ENCODE measurements at regions not wholly inside any gene's neighbourhood (a gene's known extent, or its start where the extent isn't known, plus 50 kb on each side); places are given as distances from the start of the nearest gene placed in this dataset.
A peak's percentile ranks its signal among the peaks of the same experiment; 100 is the strongest.

DNA sequence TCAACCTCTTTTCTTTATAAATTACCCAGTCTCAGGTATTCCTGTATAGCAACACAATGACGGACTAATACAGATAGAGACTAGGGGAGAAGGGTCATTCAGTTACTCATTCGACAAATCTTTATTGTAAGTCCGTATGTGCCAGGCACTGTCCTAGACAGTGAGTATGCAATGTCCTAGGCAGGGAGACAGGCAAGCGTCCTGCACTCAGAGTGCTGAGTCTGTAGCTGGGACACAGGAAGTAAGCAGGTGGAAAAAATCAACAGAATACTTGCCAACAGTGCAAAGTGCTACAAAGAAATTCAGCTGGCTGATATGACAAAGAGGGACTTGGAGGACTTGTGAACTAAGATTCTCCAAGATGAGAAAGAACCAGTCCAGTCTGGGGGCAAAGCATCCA lies 92.2 kb upstream of the ZBTB40 start:
- H2BK15ac ChIP-seq (ENCODE audit: low read depth, poor library complexity, severe bottlenecking): no peak overlapping the region
- no peak overlapping the region for H2BK5ac ChIP-seq (ENCODE audit: low read depth, low read length, poor library complexity, severe bottlenecking)
- no peak overlapping the region for H2BK120ac ChIP-seq (ENCODE audit: low read depth, low read length)
- no peaks in the 10 kb centered on the region for H3K4me1 ChIP-seq (ENCODE audit: control insufficient read depth, insufficient read depth, low read depth, low read length)
- H3K9me3 ChIP-seq (ENCODE audit: control insufficient read depth, low read length): no peaks in the 10 kb centered on the region
- H2BK12ac ChIP-seq (ENCODE audit: low read length in 2 of 2): no peak overlapping the region
- no peak overlapping the region for H3K14ac ChIP-seq (ENCODE audit: low read length in 2 of 2)
- DNase-seq: no peak
- no peak overlapping the region for H4K8ac ChIP-seq (ENCODE audit: low read length)
- no peak overlapping the region for H3K9ac ChIP-seq (ENCODE audit: low read length)
- H3K4me3 ChIP-seq (ENCODE audit: insufficient read depth in 1 of 2, low read depth in 1 of 2, low read length in 2 of 2): no peak overlapping the region
- H3K27ac ChIP-seq (ENCODE audit: low read length, poor library complexity, severe bottlenecking): no peak overlapping the region
- no peak overlapping the region for H2AFZ ChIP-seq (ENCODE audit: low read depth, low read length)
- H2AK5ac ChIP-seq (ENCODE audit: low read length, severe bottlenecking): no peak overlapping the region
- H3K23ac ChIP-seq (ENCODE audit: low read length in 2 of 2): no peak overlapping the region
- H4K91ac ChIP-seq (ENCODE audit: low read length): no peak overlapping the region
- WGBS: 88% methylated on average over 4 of the region's 4 CpGs
- H3K79me1 ChIP-seq (replicated peaks; ENCODE audit: low read length, poor library complexity, severe bottlenecking): no peaks in the 10 kb centered on the region
- peaks cover 58 to 59% of the 10 kb centered on the region in 2 experiments for H3K27me3 ChIP-seq (ENCODE audit: control insufficient read depth in 1 of 2, insufficient read depth in 1 of 2, low read length in 2 of 2)
- H3K4ac ChIP-seq (ENCODE audit: low read depth in 1 of 2, low read length in 2 of 2): no peak overlapping the region
- H3K4me2 ChIP-seq (ENCODE audit: low read length, poor library complexity, severe bottlenecking): no peak overlapping the region
- no peaks in the 10 kb centered on the region for H3K36me3 ChIP-seq (ENCODE audit: control insufficient read depth in 1 of 2, insufficient read depth in 2 of 2, low read depth in 1 of 2, low read length in 2 of 2)
- no peak overlapping the region for H3K18ac ChIP-seq (ENCODE audit: low read depth in 1 of 2, low read length in 2 of 2)

DNA sequence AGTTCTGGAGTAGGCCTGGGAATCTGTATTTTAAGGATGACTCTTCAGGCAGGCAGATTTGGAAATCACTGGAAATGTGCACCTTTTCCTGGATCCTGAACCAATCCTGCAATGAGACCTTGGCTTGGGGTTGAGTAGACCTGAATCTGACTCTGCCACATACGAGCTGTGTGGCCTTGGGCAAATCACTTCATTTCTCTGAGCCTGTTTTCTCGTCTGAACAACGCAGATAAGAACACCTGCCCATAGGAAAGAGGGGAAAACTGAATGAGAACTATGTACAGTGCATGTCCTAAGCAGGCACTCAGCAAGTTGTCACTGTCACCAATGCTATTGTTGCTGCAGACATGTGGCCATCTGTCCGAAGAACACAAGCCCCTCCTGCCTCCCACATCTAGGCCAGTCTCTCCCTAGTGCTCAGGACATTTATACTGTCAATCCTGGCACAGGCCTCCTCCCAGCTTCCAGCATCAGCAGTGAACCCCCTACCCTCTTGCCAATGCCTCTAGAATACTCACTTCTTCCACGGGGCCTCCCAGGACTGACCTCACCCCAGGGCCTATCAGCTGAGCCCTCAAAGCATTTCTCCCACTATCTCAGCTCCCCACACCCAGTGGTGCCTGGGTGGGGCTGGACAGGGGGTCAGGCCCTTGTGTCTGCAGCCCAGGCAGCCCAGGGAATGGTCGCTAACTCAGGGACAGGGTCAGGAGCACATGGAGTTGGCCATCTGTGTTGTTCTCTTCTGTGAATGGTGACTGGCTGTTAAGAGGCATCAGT lies 88.8 kb upstream of the ZBTB40 start:
- no peak overlapping the region for H2BK5ac ChIP-seq (ENCODE audit: low read depth, low read length, poor library complexity, severe bottlenecking)

GRCh38 chr1:22363403-22364325 lies 88.0 kb upstream of the ZBTB40 start:
- H4K8ac ChIP-seq (ENCODE audit: low read length): no peak overlapping the region
- H3K4me1 ChIP-seq (ENCODE audit: control insufficient read depth, insufficient read depth, low read depth, low read length): peaks cover 2% of the 10 kb centered on the region
- no peak overlapping the region for H2BK12ac ChIP-seq (ENCODE audit: low read length in 2 of 2)
- H3K4me3 ChIP-seq (ENCODE audit: insufficient read depth in 1 of 2, low read depth in 1 of 2, low read length in 2 of 2): no peak overlapping the region
- no peaks in the 10 kb centered on the region for H3K36me3 ChIP-seq (ENCODE audit: control insufficient read depth in 1 of 2, insufficient read depth in 2 of 2, low read depth in 1 of 2, low read length in 2 of 2)
- H3K4ac ChIP-seq (ENCODE audit: low read depth in 1 of 2, low read length in 2 of 2): no peak overlapping the region
- no peak overlapping the region for H2AK5ac ChIP-seq (ENCODE audit: low read length, severe bottlenecking)
- H3K27ac ChIP-seq (ENCODE audit: low read length, poor library complexity, severe bottlenecking): no peak overlapping the region
- H2BK5ac ChIP-seq (ENCODE audit: low read depth, low read length, poor library complexity, severe bottlenecking): no peak overlapping the region
- peaks cover 50 to 73% of the 10 kb centered on the region in 2 experiments for H3K27me3 ChIP-seq (ENCODE audit: control insufficient read depth in 1 of 2, insufficient read depth in 1 of 2, low read length in 2 of 2)
- H3K79me1 ChIP-seq (replicated peaks; ENCODE audit: low read length, poor library complexity, severe bottlenecking): no peaks in the 10 kb centered on the region
- no peak overlapping the region for H3K23ac ChIP-seq (ENCODE audit: low read length in 2 of 2)
- no peak overlapping the region for H4K91ac ChIP-seq (ENCODE audit: low read length)
- DNase-seq: no peak
- no peak overlapping the region for H2AFZ ChIP-seq (ENCODE audit: low read depth, low read length)
- H3K9me3 ChIP-seq (ENCODE audit: control insufficient read depth, low read length): no peaks in the 10 kb centered on the region
- 72% methylated on average over 11 of the region's 13 CpGs for WGBS
- no peak overlapping the region for H3K4me2 ChIP-seq (ENCODE audit: low read length, poor library complexity, severe bottlenecking)
- H3K9ac ChIP-seq (ENCODE audit: low read length): no peak overlapping the region
- H2BK120ac ChIP-seq (ENCODE audit: low read depth, low read length): no peak overlapping the region
- no peak overlapping the region for H3K18ac ChIP-seq (ENCODE audit: low read depth in 1 of 2, low read length in 2 of 2)
- no peak overlapping the region for H3K14ac ChIP-seq (ENCODE audit: low read length in 2 of 2)
- no peak overlapping the region for H2BK15ac ChIP-seq (ENCODE audit: low read depth, poor library complexity, severe bottlenecking)

More for the DNA sequence above, 88.8 kb upstream of the ZBTB40 start:
- Histone ChIP-seq H3K14ac (ENCODE audit: low read length in 2 of 2) (peak overlapping the region in 1 of 2 experiments; percentile 56), H4K91ac (ENCODE audit: low read length) (no peak overlapping the region), H2AK5ac (ENCODE audit: low read length, severe bottlenecking) (no peak overlapping the region), H3K9me3 (ENCODE audit: control insufficient read depth, low read length) (no peaks in the 10 kb centered on the region), H3K4me3 (ENCODE audit: insufficient read depth in 1 of 2, low read depth in 1 of 2, low read length in 2 of 2) (no peak overlapping the region), H3K18ac (ENCODE audit: low read depth in 1 of 2, low read length in 2 of 2) (no peak overlapping the region), H2BK12ac (ENCODE audit: low read length in 2 of 2) (no peak overlapping the region), H4K8ac (ENCODE audit: low read length) (no peak overlapping the region), H2BK15ac (ENCODE audit: low read depth, poor library complexity, severe bottlenecking) (no peak overlapping the region), H2AFZ (ENCODE audit: low read depth, low read length) (no peak overlapping the region), H3K79me1 (replicated peaks; ENCODE audit: low read length, poor library complexity, severe bottlenecking) (no peaks in the 10 kb centered on the region), H3K9ac (ENCODE audit: low read length) (no peak overlapping the region), H3K36me3 (ENCODE audit: control insufficient read depth in 1 of 2, insufficient read depth in 2 of 2, low read depth in 1 of 2, low read length in 2 of 2) (no peaks in the 10 kb centered on the region), H3K27me3 (ENCODE audit: control insufficient read depth in 1 of 2, insufficient read depth in 1 of 2, low read length in 2 of 2) (peaks cover 57 to 76% of the 10 kb centered on the region in 2 experiments), H3K23ac (ENCODE audit: low read length in 2 of 2) (no peak overlapping the region), H3K4me2 (ENCODE audit: low read length, poor library complexity, severe bottlenecking) (no peak overlapping the region), H3K4me1 (ENCODE audit: control insufficient read depth, insufficient read depth, low read depth, low read length) (peaks cover 2% of the 10 kb centered on the region), H3K27ac (ENCODE audit: low read length, poor library complexity, severe bottlenecking) (no peak overlapping the region), H3K4ac (ENCODE audit: low read depth in 1 of 2, low read length in 2 of 2) (no peak overlapping the region), H2BK120ac (ENCODE audit: low read depth, low read length) (no peak overlapping the region)
- DNase-seq: no peak
- WGBS: 68% methylated on average over 6 of the region's 6 CpGs

DNA sequence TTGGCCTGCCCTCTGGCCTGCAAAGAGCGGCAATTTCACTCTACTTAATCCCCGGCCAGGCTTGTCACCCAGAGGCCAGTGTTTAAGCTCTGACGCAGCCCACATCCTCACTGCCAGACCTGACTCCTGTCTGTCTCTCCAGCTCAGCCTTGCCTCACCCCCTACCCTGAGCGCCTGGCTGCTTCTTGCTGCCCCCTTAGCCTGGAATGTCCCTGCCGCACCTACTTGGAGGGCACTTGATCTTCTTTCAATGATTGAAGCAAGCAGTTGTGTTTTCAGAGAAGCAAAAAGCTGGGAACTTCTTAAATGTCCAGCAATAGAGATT lies 87.4 kb upstream of the ZBTB40 start:
- Histone ChIP-seq H3K4ac (ENCODE audit: low read depth in 1 of 2, low read length in 2 of 2) (no peak overlapping the region), H3K4me1 (ENCODE audit: control insufficient read depth, insufficient read depth, low read depth, low read length) (peaks cover 2% of the 10 kb centered on the region), H2BK5ac (ENCODE audit: low read depth, low read length, poor library complexity, severe bottlenecking) (no peak overlapping the region), H4K8ac (ENCODE audit: low read length) (no peak overlapping the region), H3K9me3 (ENCODE audit: control insufficient read depth, low read length) (no peaks in the 10 kb centered on the region), H2BK12ac (ENCODE audit: low read length in 2 of 2) (no peak overlapping the region), H2BK15ac (ENCODE audit: low read depth, poor library complexity, severe bottlenecking) (no peak overlapping the region), H3K27ac (ENCODE audit: low read length, poor library complexity, severe bottlenecking) (no peak overlapping the region), H3K23ac (ENCODE audit: low read length in 2 of 2) (no peak overlapping the region), H3K79me1 (replicated peaks; ENCODE audit: low read length, poor library complexity, severe bottlenecking) (no peaks in the 10 kb centered on the region), H2BK120ac (ENCODE audit: low read depth, low read length) (no peak overlapping the region), H3K14ac (ENCODE audit: low read length in 2 of 2) (peak overlapping the region in 1 of 2 experiments; percentile 62), H4K91ac (ENCODE audit: low read length) (no peak overlapping the region), H2AFZ (ENCODE audit: low read depth, low read length) (no peak overlapping the region), H3K36me3 (ENCODE audit: control insufficient read depth in 1 of 2, insufficient read depth in 2 of 2, low read depth in 1 of 2, low read length in 2 of 2) (no peaks in the 10 kb centered on the region), H3K27me3 (ENCODE audit: control insufficient read depth in 1 of 2, insufficient read depth in 1 of 2, low read length in 2 of 2) (peaks cover 44 to 74% of the 10 kb centered on the region in 2 experiments), H3K18ac (ENCODE audit: low read depth in 1 of 2, low read length in 2 of 2) (no peak overlapping the region), H3K4me2 (ENCODE audit: low read length, poor library complexity, severe bottlenecking) (no peak overlapping the region), H3K9ac (ENCODE audit: low read length) (no peak overlapping the region), H3K4me3 (ENCODE audit: insufficient read depth in 1 of 2, low read depth in 1 of 2, low read length in 2 of 2) (no peak overlapping the region), H2AK5ac (ENCODE audit: low read length, severe bottlenecking) (no peak overlapping the region)
- WGBS: 81% methylated on average over 5 of the region's 5 CpGs
- no peak for DNase-seq

Measured in mesenchymal stem cell (in vitro differentiated cells and primary cell).